NCI-H2107 (cell line): ENCODE measurements at regions not wholly inside any gene's neighbourhood (a gene's known extent, or its start where the extent isn't known, plus 50 kb on each side); places are given as distances from the start of the nearest gene placed in this dataset.

Experiments
- DNase-seq: peaks from one replicate; lab custom pipeline; 2025; lab: John Stamatoyannopoulos, UW

DNA sequence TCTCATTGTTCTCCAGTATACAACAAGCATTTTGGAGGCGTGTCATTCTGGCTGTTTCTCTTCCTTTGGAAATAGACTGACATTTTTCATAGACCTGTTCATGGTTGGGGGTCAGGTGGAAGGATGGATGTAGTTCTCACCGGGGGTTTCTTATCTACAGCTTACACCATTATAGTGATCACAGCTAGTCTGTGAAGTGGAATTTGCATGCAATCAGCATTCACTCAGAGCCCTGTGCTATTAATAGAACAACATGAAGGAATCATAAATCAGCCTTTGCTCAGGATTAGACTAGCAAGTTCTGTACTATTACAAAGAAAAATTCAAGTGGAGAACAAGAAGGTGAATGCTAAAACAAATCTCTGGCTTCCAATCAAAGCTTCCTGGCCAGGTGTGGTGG lies 132.6 kb upstream of the PUDP start:
- no peak for DNase-seq

DNA sequence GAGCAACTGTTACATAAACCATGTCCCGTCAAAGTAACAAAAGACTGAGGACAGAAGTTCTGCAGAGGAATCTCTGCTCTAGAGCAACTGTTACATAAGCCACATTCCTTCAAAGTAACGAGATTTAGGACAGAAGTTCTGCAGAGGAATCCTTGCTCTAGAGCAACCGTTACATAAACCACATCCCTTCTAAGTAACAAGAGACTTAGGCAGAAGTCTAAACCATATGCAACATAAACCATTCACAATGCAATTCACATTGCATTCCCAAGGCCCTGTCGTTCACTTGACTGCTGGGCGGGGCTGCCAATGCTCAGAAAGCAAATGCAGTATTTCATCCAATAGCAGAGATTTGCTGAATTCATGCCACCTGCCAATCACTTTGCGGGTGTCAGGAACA lies 124.4 kb upstream of the PUDP start:
- DNase-seq, result no peak

DNA sequence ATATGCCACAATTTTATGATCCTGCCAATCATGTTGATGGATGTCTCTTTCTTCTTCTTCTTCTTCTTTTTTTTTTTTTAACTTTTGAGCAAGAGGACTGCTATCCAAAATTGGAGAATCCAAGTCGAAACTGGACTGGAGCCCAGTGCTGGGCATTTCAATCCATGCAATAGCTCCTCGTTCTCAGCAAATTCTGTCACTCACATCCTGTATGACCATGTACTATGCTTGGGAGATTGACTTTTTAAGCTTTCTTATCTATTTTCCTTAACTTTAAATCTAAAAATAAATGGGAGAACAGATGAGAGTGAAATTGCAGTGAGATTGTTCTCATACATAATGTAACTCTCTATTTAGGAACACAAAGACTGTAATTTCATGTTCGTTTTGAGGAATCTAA lies 123.0 kb upstream of the PUDP start:
- DNase-seq, result no peak

DNA sequence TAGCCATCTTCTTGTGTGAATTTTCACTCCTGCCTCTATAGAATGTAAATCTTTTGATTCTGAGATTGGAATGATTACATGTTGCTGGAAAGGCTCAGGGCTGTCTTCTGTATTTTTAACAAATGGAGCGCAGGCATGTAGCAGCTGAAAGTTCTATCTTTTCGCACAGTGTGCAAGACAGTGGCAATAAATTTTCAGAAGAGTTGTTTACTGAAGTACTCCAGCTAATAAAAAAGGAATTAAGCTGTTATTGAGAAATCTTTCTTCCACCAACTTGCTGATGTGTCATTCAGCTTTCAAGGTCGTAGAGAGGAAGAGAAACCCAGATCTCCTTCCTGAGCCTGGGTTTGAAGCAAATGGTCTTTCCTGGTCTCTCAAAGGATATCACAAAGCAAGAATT lies 122.0 kb upstream of the PUDP start:
- DNase-seq, result no peak

DNA sequence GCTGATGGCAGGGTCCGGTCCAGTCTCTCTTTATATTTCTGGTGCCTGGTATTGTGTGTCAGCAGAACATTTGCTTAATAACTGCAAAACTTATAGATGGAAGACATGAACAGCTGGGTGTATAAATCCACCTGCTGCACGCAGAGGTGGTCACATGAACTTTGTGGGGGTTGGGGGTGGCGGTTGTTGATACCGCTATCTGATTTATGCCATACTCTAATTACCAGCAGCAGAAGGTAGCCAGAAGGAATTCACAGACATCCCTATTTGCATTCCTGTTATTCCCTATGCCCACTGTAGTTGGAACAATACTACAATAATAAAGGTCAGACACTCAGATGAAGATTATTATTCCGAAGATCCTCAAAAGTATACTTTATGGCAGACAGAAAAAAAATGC lies 121.6 kb upstream of the PUDP start:
- DNase-seq, result no peak

DNA sequence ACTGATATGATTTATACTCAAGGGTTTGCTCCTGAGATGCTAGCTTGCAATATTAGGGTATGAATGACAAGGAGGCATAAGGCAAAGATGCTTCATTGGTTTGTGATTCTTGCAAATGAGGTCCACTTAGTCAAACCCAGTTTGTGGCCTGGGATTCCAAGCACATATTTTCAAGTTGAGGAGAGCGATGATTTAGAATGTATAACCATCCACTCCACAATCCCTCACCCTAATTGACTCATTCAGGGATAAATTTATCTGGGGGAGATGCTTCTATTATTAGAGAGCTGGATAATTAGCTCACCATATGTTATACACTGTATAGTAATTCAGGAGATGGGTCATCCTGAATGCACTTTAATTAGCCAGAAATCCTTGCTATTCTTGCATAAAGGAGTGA lies 118.3 kb upstream of the PUDP start:
- no peak for DNase-seq

DNA sequence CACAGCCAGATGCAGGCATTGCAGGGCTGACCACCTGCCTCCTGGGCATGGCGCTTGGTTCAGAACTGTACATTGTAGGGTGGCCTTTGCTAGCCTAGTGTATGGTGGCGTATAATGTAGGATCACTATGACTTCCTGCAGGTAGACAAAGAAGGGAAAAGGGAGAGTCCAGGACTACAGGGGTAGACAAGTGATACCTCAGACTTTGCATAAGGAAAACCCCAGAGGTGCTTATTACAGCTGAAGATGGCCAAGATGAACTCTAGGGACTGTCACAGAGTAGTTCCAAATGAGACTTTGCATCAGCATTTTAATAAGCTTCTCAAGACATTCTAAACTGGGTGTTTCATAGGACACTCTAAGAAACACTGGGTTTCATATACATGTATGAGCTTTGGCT lies 116.4 kb upstream of the PUDP start:
- DNase-seq, result no peak

DNA sequence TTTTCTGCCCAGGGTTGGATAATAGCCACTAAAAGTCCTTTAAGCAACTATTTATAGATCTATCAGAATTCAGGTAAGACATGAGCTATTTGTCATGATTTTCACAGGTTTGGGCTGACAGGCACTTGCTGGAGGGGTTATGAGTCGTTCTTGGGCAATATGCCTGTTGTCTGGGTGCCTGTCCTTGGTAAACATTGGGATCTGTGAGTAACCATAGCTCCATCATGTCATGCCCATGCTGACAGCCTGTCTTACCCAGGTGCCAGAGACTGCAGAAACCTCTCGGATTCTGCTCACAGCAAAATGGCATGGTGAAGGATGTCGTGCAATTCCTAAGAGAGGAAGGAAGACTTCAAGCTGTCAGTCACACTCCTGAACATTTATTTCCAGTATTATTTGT lies 116.0 kb upstream of the PUDP start:
- DNase-seq, result no peak

DNA sequence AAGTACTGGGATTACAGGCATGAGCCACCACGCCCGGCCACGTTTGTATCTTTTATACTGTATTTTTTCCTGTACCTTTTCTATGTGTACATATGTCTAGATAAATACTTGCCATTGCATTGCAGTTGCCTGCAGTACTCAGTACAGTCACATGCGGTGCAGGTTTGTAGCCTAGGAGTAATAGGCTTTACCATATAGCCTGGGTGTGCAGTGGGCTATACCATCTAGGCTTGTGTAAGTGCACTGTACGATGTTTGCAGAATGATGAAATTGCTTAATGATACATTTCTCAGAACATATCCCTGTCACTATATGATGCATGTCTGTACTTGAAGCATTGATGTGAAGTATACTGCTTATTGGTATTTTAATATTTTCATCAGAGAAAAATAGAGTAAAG lies 115.4 kb upstream of the PUDP start:
- DNase-seq, result no peak

DNA sequence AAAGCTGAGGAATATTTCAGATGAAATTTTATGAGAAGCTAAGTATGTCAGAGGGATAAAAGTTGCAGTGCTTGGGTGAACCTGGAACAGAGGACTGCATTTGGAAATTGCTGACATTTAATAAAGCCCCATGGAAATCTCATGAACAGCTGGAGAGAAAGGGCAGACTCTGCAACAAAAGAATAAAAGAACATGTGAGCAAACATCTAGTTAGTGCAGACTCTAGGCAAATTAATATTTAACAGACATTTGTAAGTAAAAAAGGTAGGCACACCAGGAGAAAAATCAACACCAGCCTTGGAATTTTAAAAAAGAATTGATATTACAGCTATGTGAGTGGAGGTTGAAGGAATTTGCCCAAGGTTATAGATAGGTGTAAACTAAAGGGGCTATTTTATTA lies 114.6 kb upstream of the PUDP start:
- no peak for DNase-seq

DNA sequence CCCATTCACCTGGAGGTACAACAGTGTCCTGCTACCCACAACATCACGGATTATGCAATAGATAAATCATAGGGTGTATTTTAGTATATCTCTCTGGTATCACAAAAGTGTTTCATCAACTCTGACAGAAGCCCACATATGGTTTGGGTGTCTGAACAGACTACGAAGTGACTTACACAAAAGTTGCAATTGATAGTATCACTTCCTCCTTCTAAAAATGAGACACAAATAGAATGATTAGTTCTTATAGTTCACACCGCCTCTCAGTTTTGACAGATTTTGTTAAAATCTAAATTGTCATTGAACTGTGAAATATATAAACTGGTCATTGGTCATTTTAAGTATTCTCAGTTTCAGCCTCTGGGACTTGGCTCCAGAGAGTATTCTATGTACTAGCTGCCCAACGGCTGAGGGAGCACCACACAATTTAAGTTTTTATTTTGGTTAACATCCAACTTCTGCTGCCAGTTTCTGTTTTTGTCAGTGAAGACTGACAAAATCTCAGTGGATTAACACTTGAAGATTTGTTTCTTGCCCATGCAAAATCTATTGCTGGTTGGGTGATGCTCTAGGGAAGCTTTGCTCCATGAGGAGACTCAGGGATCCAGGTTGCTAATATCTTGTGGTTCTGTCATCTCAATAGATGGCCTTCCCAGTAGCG lies 113.8 kb upstream of the PUDP start:
- DNase-seq, result no peak

DNA sequence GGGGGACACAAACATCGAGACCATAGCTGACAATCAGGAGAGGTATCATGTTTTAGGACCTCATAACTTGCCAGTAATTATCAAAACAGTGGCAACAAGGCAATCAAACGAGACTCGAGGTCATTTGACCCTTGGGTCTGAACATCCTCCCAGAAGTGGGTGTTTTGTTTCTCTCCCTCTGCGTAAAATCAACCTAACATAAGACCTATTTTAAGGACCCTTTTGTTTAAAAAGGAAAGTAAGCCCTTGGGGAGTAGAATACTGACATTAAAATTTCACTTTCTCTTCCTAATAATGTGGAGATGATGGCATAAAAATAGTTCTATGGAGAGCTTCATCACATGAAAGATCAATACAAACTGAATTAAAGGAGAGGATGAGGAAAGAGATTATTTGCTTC lies 106.2 kb upstream of the PUDP start:
- no peak for DNase-seq

DNA sequence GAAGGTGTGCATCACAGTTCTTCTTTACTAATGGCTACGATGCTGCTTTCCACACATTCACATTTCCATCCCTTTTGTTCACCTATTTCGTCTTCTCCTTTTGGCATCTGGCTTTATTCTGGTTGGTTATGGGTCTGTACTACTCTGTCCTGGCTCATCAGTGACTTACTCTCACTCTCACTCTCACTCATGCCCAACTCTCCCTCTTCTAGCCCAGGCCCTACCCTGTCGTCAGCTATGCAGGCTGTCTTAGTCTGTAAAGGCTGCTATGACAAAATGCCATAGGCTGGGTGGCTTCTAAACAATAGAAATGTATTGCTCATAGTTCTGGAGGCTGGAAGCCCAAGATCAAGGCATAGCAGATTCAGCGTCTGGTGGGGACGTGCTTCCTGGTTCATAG lies 105.6 kb upstream of the PUDP start:
- DNase-seq, result no peak

DNA sequence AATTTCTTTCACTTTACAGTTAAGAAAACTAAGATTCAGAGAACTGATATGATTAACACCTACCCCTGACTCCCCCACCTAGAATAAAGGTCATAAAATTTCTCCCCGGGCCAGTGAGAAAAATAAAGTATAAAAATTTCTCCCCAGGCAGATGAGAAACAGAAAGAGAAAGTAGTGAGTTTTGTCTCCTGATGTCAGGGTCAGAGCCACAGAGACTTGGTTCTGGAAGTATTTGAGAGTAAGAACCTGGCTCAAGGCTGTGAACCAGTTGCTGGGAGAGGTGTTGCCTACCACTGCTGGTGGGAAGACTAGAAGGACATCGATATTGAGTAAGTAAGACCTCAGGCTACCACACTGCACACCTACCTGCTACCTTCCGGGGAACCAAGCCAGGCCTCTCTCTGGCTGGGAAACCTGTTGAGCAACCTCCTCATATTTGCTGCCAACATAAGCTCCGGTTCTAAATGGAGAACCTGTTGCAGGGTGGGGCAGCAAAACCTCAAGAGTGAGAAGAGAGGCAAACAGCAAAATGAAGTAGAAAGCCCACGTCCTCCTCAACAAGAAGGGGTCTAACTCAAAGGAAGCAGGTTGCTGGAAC lies 104.2 kb upstream of the PUDP start:
- no peak for DNase-seq

DNA sequence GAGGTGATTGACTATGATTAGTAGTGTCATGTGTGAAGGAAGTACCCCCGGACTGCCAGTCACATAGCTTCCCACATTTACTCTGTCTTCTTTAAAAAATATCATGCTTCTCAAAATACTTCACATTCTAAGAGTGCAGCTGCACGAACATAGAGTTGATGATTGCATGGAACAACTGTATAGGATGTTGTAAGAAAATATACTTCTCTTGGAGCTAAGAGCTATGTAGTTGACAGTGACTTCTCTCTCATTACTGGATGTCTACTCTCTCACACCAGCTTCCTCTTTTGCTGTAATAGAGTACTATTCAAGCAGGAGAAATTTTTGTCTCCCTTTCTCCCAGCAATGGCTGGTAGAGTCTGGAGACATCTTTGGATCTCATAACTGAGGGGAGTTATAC lies 99.4 kb upstream of the PUDP start:
- DNase-seq, result no peak

DNA sequence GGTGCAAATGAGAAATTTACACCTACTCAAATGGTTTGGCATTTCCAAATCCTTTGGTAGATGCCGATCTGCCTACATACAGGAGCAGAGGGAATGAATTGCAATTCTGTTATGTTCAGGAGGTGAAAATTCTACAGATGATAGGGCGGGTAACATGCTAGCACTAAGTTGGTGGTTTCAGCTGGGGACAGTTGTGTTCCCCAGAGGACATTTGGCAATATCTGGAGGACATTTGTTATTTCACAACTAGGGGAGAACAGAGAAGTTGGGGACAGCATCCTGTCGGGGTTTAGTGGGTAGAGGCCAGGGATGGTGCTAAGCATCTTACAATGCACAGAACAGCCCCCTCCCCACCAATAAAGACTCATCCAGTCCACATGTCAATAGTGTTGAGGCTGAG lies 96.5 kb upstream of the PUDP start:
- DNase-seq, result no peak

DNA sequence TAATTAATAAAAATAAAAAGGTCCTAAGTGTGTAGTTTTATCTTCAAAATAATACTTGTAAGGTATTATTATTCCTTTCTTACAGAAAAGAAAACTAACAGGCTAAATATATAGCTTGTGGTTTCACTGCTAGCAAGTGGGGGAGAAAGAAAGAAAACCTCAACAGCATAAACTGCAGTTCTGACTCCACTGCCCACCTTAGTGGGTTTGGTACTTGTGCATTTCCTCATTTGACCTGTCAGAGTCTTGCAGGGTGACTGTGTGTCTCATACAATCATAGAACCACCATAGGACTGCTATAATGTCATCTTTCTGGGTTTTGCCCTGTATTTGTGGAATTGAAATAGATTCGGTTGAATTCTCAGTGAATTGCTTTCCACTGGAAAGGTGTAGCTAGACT lies 94.7 kb upstream of the PUDP start:
- no peak for DNase-seq

DNA sequence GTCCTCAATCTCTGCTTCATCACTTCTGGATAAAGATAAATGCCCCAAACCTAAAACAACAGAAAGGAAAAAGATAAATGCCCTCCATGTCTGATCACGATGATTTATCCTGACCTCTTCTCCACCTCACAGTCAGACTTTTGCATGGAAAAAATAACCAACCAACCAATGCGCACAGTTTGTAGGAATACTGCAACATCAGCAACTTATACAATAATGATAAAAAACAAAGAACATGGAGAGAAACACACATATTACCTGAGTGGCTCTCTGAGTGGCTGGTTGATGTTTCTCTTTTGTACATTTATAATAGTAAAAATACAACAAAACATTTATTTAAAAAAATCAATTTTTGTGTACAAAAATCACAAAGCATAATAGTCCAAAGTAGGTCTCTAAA lies 93.0 kb upstream of the PUDP start:
- no peak for DNase-seq

DNA sequence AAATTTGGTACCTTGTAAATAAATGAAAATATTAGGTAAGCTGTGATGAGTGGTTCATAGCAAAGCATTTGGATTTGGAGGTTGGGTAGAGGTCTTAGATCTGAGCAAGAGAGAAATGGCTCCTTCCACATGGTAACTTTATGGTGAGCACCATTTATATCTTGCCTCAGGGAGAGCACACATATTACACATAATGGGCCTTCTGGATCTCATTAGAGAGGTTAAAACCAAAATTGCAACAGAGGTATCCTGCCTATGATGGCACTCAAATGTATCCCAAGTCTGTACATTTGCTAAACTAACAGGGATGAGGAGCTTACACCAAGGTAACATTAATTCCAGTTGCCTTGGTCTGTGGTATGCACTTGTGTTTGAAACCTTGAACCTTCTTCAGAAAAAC lies 87.1 kb upstream of the PUDP start:
- DNase-seq, result no peak

DNA sequence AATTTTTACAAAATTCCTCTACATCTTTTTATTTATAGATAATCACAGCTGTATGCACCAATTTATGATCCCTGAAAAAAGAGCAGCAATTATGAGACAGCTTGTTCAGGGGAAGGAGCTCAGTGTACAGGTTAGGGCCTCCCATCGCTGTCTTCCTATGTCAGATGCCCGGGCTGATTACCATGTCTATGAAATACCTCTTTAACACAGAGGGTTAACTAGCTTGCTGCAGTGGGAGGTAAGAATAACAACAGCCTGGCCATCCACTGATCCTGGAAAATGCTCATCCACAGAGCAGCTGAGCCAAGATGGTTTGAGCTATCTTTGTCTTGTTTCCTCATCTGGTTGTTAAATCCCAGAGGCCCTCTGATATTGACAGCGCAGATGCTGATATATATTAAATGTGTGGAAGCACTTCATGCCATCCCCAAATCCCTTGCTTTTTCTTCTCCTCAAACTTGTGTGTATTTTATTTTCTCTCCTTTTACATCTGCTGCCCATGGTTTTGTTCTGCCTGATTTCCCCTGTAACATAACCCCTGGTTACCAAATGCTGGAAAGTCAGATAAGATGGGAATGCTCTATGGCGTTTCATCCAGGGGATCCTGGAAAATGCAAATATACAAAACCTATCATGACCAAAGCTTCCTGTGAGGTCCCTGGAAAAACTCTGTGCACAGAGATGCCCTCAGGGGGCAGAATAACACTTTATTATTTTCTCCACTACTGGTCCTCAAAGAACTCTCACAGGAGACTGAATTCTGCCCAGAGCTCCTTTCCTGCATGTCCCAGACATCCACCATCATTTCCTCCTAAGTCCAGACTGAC lies 85.8 kb upstream of the PUDP start:
- DNase-seq, result no peak

DNA sequence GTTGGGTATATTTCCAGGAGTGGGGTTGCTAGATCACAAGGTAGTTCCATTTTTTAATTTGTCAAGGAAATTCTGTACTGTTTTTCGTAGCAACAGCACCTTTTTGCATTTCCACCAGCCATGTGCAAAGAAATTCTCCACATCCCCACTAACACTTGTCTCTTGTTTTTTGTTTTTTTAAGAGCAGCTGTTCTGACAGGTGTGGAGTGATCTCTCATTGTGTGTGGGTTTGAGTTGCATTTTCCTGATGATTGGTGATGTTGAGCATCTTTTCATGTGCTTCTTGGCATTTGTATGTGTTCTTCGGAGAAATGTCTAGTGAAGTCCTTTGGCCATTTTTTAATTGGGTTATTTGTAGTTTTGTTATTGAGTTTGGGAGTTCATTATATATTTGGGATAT lies 80.3 kb upstream of the PUDP start:
- no peak for DNase-seq

DNA sequence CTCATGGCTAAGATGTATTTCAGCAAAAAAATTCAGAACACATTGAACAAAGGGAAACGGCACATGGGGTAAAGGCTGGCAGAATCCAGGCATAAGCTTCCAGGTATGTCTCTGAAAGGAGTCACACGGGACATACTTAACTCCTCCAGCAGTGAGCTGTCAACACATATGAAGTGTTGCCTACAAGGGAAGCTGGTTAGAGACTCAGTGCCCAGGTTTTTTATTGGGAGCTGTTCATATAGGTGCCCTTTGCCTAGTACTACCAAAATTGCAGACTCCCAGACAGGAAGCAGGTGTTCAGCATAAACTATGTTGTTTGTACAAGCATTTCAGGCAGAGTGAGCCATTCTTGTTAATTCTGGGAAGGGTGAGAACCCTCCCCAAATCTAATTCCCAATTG lies 77.4 kb upstream of the PUDP start:
- no peak for DNase-seq

DNA sequence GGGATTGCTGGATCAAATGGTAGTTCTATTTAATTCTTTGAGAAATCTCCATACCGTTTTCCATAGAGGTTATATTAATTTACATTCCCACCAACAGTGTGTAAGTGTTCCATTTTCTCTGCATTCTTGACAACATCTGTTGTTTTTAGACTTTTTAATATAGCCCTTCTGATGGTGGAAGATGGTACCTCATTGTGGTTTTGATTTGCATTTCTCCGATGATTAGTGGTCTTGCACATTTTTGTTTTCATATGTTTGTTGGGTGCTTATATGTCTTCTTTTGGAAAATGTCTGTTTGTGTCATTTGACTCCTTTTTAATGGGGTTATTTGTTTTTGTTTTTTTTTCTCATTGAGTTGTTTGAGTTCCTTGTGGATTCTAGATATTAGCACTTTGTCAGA lies 75.3 kb upstream of the PUDP start:
- DNase-seq, result no peak

DNA sequence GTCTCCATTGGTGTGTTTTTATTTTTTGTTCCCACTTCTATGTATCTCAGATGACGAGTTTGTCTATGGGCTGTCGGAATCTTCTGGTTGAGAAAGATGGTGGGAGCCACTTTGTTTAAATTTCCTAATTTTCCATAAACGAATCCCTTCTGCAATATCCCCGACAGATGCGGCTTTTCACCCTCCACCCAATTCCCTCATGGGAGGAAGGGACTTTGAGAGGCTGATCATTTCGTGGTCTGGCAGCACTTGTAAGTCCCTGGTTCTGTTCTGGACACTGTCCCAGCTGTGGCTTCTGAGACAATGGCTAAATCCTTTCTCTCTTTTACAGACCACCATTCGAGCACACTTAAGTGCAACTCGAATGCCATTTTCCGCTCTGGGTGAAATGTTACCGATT lies 72.2 kb upstream of the PUDP start:
- DNase-seq, result no peak
